OCI-LY1 (cell line): ENCODE measurements at regions not wholly inside any gene's neighbourhood (a gene's known extent, or its start where the extent isn't known, plus 50 kb on each side); places are given as distances from the start of the nearest gene placed in this dataset.

Source experiments
- H2AFZ ChIP-seq: fragments of 200-600 bp; sonication (generic), shearing (Covaris generic); 2 replicates; pipeline ENCODE4 v1.6.0; 2014; ENCODE audit warnings: antibody characterized with exemption, mild to moderate bottlenecking, low read length
- H3F3A ChIP-seq: fragments of 200-600 bp; sonication (generic), shearing (Covaris generic); 2 replicates; pipeline ENCODE4 v1.6.0; 2014; ENCODE audit warnings: mild to moderate bottlenecking, antibody characterized with exemption, low read length, moderate library complexity; ENCODE audit not compliant: insufficient read depth
- H3K27ac ChIP-seq: fragments of 200-600 bp; sonication (generic); 2 replicates; pipeline ENCODE4 v1.5.1; 2014; ENCODE audit warnings: low read length, mixed run types, mild to moderate bottlenecking, low read depth; ENCODE audit not compliant: poor library complexity, severe bottlenecking
- H3K27me3 ChIP-seq: fragments of 200-600 bp; sonication (generic); 2 replicates; pipeline ENCODE4 v1.6.0; 2014; ENCODE audit warnings: antibody characterized with exemption, mild to moderate bottlenecking, low read length, moderate library complexity; ENCODE audit not compliant: insufficient read depth
- H3K36me3 ChIP-seq: fragments of 200-600 bp; sonication (generic); 2 replicates; pipeline ENCODE4 v1.6.1; 2014; ENCODE audit warnings: mild to moderate bottlenecking, antibody characterized with exemption, low read length, moderate library complexity, mixed read lengths; ENCODE audit not compliant: insufficient read depth
- H3K4me1 ChIP-seq: fragments of 200-600 bp; sonication (generic); 2 replicates; pipeline ENCODE4 v1.5.1; 2014; ENCODE audit warnings: mild to moderate bottlenecking, low read length, moderate library complexity; ENCODE audit not compliant: insufficient read depth, severe bottlenecking
- H3K4me2 ChIP-seq: fragments of 200-600 bp; sonication (generic), shearing (Covaris generic); 2 replicates; pipeline ENCODE4 v1.6.1; 2014; ENCODE audit warnings: low read length
- H3K4me3 ChIP-seq: fragments of 200-600 bp; sonication (generic); 2 replicates; pipeline ENCODE4 v1.5.1; 2014; ENCODE audit warnings: low read length, low read depth, mild to moderate bottlenecking, mixed read lengths; ENCODE audit not compliant: poor library complexity, severe bottlenecking
- H3K79me2 ChIP-seq: fragments of 200-600 bp; shearing (Covaris generic); 2 replicates; pipeline ENCODE4 v1.6.1; 2016; ENCODE audit warnings: mixed run types, low read length, mixed read lengths; ENCODE audit not compliant: insufficient read depth
- H3K9ac ChIP-seq: fragments of 200-600 bp; sonication (generic), shearing (Covaris generic); 2 replicates; pipeline ENCODE4 v1.6.1; 2014; ENCODE audit warnings: mild to moderate bottlenecking, low read length, mixed read lengths
- H3K9me2 ChIP-seq: fragments of 200-600 bp; sonication (generic), shearing (Covaris generic); 2 replicates; pipeline ENCODE4 v1.6.1; 2014; ENCODE audit warnings: low read depth, mild to moderate bottlenecking, low read length, mixed read lengths
- H3K9me3 ChIP-seq: fragments of 200-600 bp; shearing (Covaris generic); 2 replicates; pipeline ENCODE4 v1.6.1; 2014; ENCODE audit warnings: low read length, mixed read lengths
- H4K20me1 ChIP-seq: fragments of 200-600 bp; sonication (generic), shearing (Covaris generic); 2 replicates; pipeline ENCODE4 v1.6.0; 2016; ENCODE audit warnings: mild to moderate bottlenecking, low read length; ENCODE audit not compliant: insufficient read depth
- CTCF ChIP-seq: fragments of 200-600 bp; sonication (generic), shearing (Covaris generic); IDR thresholded peaks from 2 replicates; pipeline ENCODE4 v1.5.1; 2017; ENCODE audit warnings: mild to moderate bottlenecking, antibody characterized with exemption, low read length, moderate library complexity, mixed read lengths
- EZH2 ChIP-seq: fragments of 200-600 bp; sonication (generic), shearing (Covaris generic); IDR thresholded peaks from 2 replicates; pipeline ENCODE4 v1.8.0; 2017; ENCODE audit warnings: borderline replicate concordance, mixed run types, mild to moderate bottlenecking, antibody characterized with exemption, low read length, moderate library complexity, mixed read lengths

DNA sequence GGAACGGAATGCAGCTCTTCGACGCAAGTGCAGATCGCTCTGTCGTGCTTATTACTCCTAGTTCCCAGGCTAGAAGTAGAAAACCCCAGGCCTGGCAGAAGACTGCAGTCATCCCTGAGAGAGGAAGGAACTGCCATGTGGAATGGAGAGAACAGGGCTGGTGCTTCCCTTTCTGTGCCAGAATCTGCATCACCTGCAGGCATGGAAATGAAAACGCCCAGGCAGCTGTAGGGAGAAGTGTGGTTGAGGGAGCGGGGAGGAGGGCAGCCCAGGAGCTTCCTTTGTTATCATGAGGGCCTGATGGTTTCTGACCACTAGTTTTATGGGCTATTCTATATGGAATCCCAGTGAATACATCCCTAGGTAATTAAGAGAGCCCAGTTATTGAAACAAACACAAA, 79.4 kb upstream of the SMIM21 start:
- H2AFZ ChIP-seq, result no peak overlapping the region
- no peaks in the 10 kb centered on the region for H3K4me1 ChIP-seq
- no peak overlapping the region for H3K27ac ChIP-seq
- no peaks in the 10 kb centered on the region for H3K36me3 ChIP-seq
- TF ChIP-seq EZH2 (no peak), CTCF (no peak)
- H3K9me2 ChIP-seq, result no peaks in the 10 kb centered on the region
- H3K9ac ChIP-seq, result no peak overlapping the region
- H3F3A ChIP-seq, result no peaks in the 10 kb centered on the region
- H3K27me3 ChIP-seq, result peaks cover 4% of the 10 kb centered on the region; the same call in 1 of the 2 replicates
- H3K4me2 ChIP-seq, result no peak overlapping the region
- H3K9me3 ChIP-seq, result no peaks in the 10 kb centered on the region
- no peaks in the 10 kb centered on the region for H4K20me1 ChIP-seq
- no peaks in the 10 kb centered on the region for H3K79me2 ChIP-seq
- no peak overlapping the region for H3K4me3 ChIP-seq

GRCh38 chr18:75504469-75504868, 77.0 kb upstream of the SMIM21 start:
- no peaks in the 10 kb centered on the region for H3K9me3 ChIP-seq
- H3F3A ChIP-seq, result no peaks in the 10 kb centered on the region
- no peaks in the 10 kb centered on the region for H3K36me3 ChIP-seq
- no peak overlapping the region for H3K9ac ChIP-seq
- no peaks in the 10 kb centered on the region for H4K20me1 ChIP-seq
- H3K27ac ChIP-seq, result no peak overlapping the region
- peaks cover 4% of the 10 kb centered on the region; the same call in 1 of the 2 replicates for H3K27me3 ChIP-seq
- no peak overlapping the region for H3K4me3 ChIP-seq
- no peak overlapping the region for H2AFZ ChIP-seq
- no peaks in the 10 kb centered on the region for H3K79me2 ChIP-seq
- TF ChIP-seq EZH2, result no peak
- no peak for TF ChIP-seq CTCF
- H3K4me1 ChIP-seq, result no peaks in the 10 kb centered on the region
- no peaks in the 10 kb centered on the region for H3K9me2 ChIP-seq
- H3K4me2 ChIP-seq, result no peak overlapping the region

- Histone ChIP-seq H3K4me1 (no peaks in the 10 kb centered on the region), H2AFZ (no peak overlapping the region), H3K27me3 (peaks cover 4% of the 10 kb centered on the region; the same call in 1 of the 2 replicates), H3K9ac (no peak overlapping the region), H3K9me3 (no peaks in the 10 kb centered on the region), H3K4me2 (no peak overlapping the region), H4K20me1 (no peaks in the 10 kb centered on the region), H3K36me3 (no peaks in the 10 kb centered on the region), H3K9me2 (no peaks in the 10 kb centered on the region), H3K27ac (no peak overlapping the region), H3K4me3 (no peak overlapping the region), H3K79me2 (no peaks in the 10 kb centered on the region), H3F3A (no peaks in the 10 kb centered on the region)
- no peak for TF ChIP-seq CTCF
- no peak for TF ChIP-seq EZH2
These were observed 76.1 kb upstream of the SMIM21 start for GRCh38 chr18:75503615-75504014.
